ENCODE measurements at regions not wholly inside any gene's neighbourhood (a gene's known extent, or its start where the extent isn't known, plus 50 kb on each side); places are given as distances from the start of the nearest gene placed in this dataset.
"Not testable (repeated sequence)": the region's sequence is repeated elsewhere in the genome, so short reads cannot be mapped to it uniquely, and the experiment has no call there.

DNA sequence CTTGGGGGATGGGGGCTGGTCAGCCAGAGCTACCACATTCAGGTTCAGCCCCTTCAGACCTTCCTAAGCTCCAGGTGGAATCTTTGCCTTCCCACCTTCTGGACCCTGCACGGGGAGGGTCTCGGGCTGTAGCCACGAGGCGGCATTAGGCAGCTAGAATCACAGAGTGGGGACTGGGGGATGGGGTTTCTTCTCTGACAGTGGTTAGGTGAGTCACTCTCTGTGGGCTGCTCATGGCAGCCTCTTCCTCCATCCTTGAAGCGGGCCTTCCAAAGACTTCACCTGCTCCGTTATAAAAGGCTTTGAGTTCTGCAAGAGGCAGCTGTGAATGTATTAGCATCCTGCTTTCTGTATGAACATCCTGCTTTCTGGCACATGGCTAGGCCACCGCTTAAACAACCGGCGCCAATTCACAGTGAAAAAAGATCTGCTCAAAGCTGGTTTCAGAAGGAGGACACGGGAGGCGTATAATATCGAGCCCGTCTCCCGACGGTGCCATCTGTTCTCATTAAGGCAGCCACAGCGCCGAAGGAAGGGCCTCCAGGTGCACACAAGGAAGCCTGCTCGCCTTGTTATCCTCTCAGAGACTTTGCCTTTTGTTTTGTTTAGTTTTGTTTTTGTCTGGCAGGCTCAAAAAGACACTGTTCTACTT is 74.3 kb upstream of the IGFBP7 start:
- no peak for DNase-seq (ENCODE audit: low read depth)

DNA sequence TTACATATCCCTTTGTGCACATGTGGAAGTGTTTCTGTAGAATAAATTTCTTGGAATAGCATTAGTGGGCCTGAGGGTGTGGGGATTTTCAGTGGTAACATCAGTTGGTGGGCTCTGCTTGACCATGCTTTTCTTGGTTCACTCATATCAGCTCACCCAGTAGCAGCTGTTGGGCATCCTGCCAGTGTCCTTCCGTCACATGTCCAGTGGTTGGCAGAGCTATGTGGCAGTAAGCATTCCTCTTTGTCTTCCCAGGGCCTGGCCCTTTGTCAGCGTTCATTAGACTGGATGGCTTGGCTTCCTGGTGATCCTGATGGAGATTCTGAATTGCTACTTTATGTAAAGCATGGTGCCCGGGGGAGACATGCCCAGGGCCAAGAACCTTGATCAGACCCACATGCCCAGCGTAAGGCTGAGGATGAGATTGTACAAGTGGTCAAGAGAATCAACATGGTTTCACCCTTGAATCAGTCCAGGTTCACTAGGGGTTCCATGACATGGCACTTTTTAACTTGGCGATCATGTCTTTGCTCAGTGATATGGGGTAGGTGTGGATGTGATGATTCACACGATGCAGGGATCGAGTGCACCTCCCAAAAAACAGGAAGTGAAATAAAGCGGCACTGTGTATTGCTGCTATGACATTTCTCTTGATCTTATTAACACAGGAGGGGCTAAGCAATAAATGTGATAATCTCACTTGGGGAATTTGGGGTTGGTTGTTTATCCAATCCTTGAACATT is 72.1 kb upstream of the IGFBP7 start:
- DNase-seq (ENCODE audit: low read depth), result peak; percentile 56

DNA sequence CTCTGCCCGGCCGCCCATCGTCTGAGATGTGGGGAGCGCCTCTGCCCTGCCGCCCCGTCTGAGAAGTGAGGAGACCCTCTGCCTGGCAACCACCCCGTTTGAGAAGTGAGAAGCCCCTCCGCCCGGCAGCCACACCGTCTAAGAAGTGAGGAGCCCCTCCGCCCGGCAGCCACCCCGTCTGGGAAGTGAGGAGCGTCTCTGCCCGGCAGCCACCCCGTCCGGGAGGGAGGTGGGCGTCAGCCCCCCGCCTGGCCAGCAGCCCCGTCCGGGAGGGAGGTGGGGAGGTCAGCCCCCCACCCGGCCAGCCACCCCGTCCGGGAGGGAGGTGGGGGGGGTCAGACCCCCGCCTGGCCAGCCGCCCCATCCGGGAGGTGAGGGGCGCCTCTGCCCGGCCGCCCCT is 63.0 kb upstream of the IGFBP7 start:
- not testable (repeated sequence) for DNase-seq (ENCODE audit: low read depth)

- DNase-seq (ENCODE audit: low read depth), result no peak
Observed at GRCh38 chr4:57172065-57172464, 61.9 kb upstream of the IGFBP7 start.

DNA sequence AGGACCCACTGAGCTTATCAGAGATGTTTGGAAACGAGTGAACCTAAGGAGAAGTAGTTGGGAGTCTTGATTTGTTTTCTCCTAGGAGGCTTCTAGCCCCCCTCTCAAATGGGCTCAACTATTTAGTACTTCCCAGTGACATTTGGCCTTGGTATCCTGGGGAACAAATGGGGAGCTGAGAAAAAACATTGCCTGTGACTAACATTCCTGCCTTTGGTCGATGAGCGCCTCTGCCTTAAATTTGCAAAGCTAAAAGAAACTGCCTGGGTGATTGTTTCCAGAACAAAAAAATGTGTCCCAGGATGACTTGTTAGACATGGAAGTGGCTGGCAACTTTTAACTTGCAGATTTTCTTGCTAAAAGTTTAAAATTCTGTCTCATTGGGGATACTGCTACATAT is 58.8 kb upstream of the IGFBP7 start:
- DNase-seq (ENCODE audit: low read depth), result no peak

- DNase-seq (ENCODE audit: low read depth), result peak; percentile 82
Observed at GRCh38 chr4:57163530-57164459, 53.6 kb upstream of the IGFBP7 start.

DNA sequence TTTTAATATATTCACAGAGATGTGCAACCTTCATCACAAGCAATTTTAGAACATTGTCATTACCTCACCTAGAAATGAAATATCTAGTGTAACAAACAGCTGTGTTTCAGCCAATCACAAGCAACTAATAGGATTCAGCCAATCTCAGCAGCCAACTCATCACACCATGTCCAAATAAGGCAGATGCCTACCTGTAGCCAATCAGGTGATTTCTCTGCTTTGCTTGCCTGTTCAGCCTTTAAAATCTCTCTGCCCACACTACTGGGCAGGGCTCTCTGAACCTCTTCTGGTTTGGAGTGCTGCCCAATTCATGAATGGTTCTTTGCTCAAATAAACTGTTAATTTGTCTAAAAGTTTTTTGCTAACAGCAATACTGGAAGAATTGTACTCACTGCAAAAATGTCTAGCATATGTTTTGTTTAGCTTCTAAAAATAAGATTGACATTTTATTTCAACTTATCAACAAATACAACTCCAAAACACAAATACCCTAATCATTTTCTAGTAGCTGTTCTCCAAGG is 52.4 kb upstream of the IGFBP7 start:
- no peak for DNase-seq (ENCODE audit: low read depth)

All from LHCN-M2 (cell line).